ENCODE measurements at regions not wholly inside any gene's neighbourhood (a gene's known extent, or its start where the extent isn't known, plus 50 kb on each side); places are given as distances from the start of the nearest gene placed in this dataset.

- TF ChIP-seq CEBPB (IDR thresholded peaks at IDR 0.05; ENCODE audit: borderline replicate concordance, low read depth, low read length) (no peak), KDM2A (CRISPR knock-in tag; IDR thresholded peaks at IDR 0.05; ENCODE audit: borderline replicate concordance, low read depth) (no peak), SIN3B (IDR thresholded peaks at IDR 0.05; ENCODE audit: low read length) (no peak), ZBTB21 (CRISPR knock-in tag; IDR thresholded peaks at IDR 0.05) (no peak), CTCF (CRISPR knock-in tag; IDR thresholded peaks at IDR 0.05) (no peak)
Observed at GRCh38 chr3:31270010-31270409, 262.7 kb upstream of the STT3B start.

All from HepG2 (cell line).